ENCODE measurements at regions not wholly inside any gene's neighbourhood (a gene's known extent, or its start where the extent isn't known, plus 50 kb on each side); places are given as distances from the start of the nearest gene placed in this dataset.

DNA sequence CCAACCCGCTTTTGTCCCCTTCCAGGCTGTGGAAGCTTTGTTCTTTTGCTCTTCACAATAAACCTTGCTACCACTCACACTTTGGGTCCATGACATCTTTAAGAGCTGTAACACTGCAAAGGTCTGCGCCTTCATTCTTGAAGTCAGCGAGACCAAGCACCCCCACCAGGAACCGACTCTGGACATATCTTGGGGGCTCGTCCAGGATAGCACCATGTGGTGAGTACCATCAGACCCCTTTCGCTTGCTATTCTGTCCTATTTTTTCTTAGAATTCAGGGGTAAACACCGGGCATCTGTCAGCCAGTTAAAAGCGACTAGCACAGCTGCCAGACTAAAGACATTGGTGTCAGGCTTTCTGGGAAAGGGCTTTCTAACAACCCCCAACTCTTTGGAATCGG, 137.6 kb upstream of the PPFIA2 start:
- Mint-ChIP-seq H3K36me3 (peaks cover 41% of the 10 kb centered on the region), H3K27ac (no peak overlapping the region), H3K4me1 (no peaks in the 10 kb centered on the region), H3K9me3 (peaks cover 65% of the 10 kb centered on the region), H3K27me3 (ENCODE audit: low read depth) (peaks cover 3% of the 10 kb centered on the region; the same call in 1 of the 2 replicates), H3K4me3 (no peak overlapping the region)
- POLR2A ChIA-PET: no interaction called here
- CTCF ChIA-PET: no interaction called here
- ATAC-seq: no peak
- peak; percentile 20 for DNase-seq (ENCODE audit: low spot score)
- TF ChIP-seq TP53 (CRISPR knock-in tag; IDR thresholded peaks at IDR 0.05) (no peak), FOXJ3 (CRISPR knock-in tag; IDR thresholded peaks at IDR 0.05; ENCODE audit: borderline replicate concordance) (no peak), ZNF219 (CRISPR knock-in tag; IDR thresholded peaks at IDR 0.05; ENCODE audit: borderline replicate concordance) (no peak), SOX15 (CRISPR knock-in tag; IDR thresholded peaks at IDR 0.05) (no peak), SP1 (CRISPR knock-in tag; conservative IDR thresholded peaks at IDR 0.05) (no peak), ZBTB21 (CRISPR knock-in tag; IDR thresholded peaks at IDR 0.05; ENCODE audit: borderline replicate concordance) (no peak), EMX1 (CRISPR knock-in tag; IDR thresholded peaks at IDR 0.05) (no peak), KAT7 (CRISPR knock-in tag; IDR thresholded peaks at IDR 0.05; ENCODE audit: borderline replicate concordance) (no peak), IRF2 (CRISPR knock-in tag; IDR thresholded peaks at IDR 0.05; ENCODE audit: borderline replicate concordance, low read depth) (no peak), NR3C1 (CRISPR knock-in tag; conservative IDR thresholded peaks at IDR 0.05; ENCODE audit: low read depth) (no peak), NFATC4 (CRISPR knock-in tag; IDR thresholded peaks at IDR 0.05) (no peak)
- TF ChIP-seq, protein P1, sequence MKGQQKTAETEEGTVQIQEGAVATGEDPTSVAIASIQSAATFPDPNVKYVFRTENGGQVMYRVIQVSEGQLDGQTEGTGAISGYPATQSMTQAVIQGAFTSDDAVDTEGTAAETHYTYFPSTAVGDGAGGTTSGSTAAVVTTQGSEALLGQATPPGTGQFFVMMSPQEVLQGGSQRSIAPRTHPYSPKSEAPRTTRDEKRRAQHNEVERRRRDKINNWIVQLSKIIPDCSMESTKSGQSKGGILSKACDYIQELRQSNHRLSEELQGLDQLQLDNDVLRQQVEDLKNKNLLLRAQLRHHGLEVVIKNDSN (CRISPR knock-in tag; IDR thresholded peaks at IDR 0.05): no peak
- TF ChIP-seq, protein P2, sequence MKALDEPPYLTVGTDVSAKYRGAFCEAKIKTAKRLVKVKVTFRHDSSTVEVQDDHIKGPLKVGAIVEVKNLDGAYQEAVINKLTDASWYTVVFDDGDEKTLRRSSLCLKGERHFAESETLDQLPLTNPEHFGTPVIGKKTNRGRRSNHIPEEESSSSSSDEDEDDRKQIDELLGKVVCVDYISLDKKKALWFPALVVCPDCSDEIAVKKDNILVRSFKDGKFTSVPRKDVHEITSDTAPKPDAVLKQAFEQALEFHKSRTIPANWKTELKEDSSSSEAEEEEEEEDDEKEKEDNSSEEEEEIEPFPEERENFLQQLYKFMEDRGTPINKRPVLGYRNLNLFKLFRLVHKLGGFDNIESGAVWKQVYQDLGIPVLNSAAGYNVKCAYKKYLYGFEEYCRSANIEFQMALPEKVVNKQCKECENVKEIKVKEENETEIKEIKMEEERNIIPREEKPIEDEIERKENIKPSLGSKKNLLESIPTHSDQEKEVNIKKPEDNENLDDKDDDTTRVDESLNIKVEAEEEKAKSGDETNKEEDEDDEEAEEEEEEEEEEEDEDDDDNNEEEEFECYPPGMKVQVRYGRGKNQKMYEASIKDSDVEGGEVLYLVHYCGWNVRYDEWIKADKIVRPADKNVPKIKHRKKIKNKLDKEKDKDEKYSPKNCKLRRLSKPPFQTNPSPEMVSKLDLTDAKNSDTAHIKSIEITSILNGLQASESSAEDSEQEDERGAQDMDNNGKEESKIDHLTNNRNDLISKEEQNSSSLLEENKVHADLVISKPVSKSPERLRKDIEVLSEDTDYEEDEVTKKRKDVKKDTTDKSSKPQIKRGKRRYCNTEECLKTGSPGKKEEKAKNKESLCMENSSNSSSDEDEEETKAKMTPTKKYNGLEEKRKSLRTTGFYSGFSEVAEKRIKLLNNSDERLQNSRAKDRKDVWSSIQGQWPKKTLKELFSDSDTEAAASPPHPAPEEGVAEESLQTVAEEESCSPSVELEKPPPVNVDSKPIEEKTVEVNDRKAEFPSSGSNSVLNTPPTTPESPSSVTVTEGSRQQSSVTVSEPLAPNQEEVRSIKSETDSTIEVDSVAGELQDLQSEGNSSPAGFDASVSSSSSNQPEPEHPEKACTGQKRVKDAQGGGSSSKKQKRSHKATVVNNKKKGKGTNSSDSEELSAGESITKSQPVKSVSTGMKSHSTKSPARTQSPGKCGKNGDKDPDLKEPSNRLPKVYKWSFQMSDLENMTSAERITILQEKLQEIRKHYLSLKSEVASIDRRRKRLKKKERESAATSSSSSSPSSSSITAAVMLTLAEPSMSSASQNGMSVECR (CRISPR knock-in tag; IDR thresholded peaks at IDR 0.05; ENCODE audit: borderline replicate concordance): no peak
- TF ChIP-seq, protein P3, sequence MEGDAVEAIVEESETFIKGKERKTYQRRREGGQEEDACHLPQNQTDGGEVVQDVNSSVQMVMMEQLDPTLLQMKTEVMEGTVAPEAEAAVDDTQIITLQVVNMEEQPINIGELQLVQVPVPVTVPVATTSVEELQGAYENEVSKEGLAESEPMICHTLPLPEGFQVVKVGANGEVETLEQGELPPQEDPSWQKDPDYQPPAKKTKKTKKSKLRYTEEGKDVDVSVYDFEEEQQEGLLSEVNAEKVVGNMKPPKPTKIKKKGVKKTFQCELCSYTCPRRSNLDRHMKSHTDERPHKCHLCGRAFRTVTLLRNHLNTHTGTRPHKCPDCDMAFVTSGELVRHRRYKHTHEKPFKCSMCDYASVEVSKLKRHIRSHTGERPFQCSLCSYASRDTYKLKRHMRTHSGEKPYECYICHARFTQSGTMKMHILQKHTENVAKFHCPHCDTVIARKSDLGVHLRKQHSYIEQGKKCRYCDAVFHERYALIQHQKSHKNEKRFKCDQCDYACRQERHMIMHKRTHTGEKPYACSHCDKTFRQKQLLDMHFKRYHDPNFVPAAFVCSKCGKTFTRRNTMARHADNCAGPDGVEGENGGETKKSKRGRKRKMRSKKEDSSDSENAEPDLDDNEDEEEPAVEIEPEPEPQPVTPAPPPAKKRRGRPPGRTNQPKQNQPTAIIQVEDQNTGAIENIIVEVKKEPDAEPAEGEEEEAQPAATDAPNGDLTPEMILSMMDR (IDR thresholded peaks at IDR 0.05): no peak
- TF ChIP-seq, protein P4, sequence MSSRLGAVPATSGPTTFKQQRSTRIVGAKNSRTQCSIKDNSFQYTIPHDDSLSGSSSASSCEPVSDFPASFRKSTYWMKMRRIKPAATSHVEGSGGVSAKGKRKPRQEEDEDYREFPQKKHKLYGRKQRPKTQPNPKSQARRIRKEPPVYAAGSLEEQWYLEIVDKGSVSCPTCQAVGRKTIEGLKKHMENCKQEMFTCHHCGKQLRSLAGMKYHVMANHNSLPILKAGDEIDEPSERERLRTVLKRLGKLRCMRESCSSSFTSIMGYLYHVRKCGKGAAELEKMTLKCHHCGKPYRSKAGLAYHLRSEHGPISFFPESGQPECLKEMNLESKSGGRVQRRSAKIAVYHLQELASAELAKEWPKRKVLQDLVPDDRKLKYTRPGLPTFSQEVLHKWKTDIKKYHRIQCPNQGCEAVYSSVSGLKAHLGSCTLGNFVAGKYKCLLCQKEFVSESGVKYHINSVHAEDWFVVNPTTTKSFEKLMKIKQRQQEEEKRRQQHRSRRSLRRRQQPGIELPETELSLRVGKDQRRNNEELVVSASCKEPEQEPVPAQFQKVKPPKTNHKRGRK (CRISPR knock-in tag; IDR thresholded peaks at IDR 0.05; ENCODE audit: borderline replicate concordance): no peak
- TF ChIP-seq, protein P5, sequence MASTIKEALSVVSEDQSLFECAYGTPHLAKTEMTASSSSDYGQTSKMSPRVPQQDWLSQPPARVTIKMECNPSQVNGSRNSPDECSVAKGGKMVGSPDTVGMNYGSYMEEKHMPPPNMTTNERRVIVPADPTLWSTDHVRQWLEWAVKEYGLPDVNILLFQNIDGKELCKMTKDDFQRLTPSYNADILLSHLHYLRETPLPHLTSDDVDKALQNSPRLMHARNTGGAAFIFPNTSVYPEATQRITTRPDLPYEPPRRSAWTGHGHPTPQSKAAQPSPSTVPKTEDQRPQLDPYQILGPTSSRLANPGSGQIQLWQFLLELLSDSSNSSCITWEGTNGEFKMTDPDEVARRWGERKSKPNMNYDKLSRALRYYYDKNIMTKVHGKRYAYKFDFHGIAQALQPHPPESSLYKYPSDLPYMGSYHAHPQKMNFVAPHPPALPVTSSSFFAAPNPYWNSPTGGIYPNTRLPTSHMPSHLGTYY (CRISPR knock-in tag; IDR thresholded peaks at IDR 0.05): no peak
- TF ChIP-seq, protein P6, sequence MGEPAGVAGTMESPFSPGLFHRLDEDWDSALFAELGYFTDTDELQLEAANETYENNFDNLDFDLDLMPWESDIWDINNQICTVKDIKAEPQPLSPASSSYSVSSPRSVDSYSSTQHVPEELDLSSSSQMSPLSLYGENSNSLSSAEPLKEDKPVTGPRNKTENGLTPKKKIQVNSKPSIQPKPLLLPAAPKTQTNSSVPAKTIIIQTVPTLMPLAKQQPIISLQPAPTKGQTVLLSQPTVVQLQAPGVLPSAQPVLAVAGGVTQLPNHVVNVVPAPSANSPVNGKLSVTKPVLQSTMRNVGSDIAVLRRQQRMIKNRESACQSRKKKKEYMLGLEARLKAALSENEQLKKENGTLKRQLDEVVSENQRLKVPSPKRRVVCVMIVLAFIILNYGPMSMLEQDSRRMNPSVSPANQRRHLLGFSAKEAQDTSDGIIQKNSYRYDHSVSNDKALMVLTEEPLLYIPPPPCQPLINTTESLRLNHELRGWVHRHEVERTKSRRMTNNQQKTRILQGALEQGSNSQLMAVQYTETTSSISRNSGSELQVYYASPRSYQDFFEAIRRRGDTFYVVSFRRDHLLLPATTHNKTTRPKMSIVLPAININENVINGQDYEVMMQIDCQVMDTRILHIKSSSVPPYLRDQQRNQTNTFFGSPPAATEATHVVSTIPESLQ (CRISPR knock-in tag; IDR thresholded peaks at IDR 0.05): no peak
